ENCODE measurements at regions not wholly inside any gene's neighbourhood (a gene's known extent, or its start where the extent isn't known, plus 50 kb on each side); places are given as distances from the start of the nearest gene placed in this dataset.

DNA sequence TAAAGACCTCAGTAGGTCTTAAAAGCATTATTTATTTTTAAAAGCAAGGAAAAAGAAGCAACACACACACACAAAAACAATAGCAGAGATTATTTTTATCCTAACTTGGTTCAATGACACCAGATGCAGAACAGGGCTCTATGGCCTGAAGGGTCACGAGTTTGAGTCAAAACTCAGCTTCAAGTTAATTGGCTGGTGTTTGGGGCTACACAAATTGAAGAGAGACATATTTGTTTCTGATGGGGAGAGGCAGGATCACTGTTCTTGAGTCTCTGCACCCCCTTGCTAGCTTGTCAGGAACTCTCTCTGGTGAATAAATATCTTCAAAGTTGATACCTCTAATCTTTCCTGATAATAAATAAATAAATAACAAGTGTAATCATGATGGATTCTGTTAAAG lies 466.1 kb downstream of the PRKD1 start:
- TF ChIP-seq, protein P1, sequence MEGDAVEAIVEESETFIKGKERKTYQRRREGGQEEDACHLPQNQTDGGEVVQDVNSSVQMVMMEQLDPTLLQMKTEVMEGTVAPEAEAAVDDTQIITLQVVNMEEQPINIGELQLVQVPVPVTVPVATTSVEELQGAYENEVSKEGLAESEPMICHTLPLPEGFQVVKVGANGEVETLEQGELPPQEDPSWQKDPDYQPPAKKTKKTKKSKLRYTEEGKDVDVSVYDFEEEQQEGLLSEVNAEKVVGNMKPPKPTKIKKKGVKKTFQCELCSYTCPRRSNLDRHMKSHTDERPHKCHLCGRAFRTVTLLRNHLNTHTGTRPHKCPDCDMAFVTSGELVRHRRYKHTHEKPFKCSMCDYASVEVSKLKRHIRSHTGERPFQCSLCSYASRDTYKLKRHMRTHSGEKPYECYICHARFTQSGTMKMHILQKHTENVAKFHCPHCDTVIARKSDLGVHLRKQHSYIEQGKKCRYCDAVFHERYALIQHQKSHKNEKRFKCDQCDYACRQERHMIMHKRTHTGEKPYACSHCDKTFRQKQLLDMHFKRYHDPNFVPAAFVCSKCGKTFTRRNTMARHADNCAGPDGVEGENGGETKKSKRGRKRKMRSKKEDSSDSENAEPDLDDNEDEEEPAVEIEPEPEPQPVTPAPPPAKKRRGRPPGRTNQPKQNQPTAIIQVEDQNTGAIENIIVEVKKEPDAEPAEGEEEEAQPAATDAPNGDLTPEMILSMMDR (IDR thresholded peaks at IDR 0.05; ENCODE audit: unreplicated experiment) = no peak
- H3K4me3 Mint-ChIP-seq (ENCODE audit: unreplicated experiment) = no peak overlapping the region
- no TSS peak for BruUV-seq (replicated peaks)
- peaks cover 87% of the 10 kb centered on the region for H3K27me3 Mint-ChIP-seq (ENCODE audit: insufficient read depth, unreplicated experiment)
- ChIA-PET CTCF (interaction anchor here (0.8 kb wide), 1 partner anchor 11 kb away, joined by 4 read pairs; no protein-coding TSS in a partner anchor), POLR2A (no interaction called here)
- H3K9me3 Mint-ChIP-seq (ENCODE audit: unreplicated experiment) = no peaks in the 10 kb centered on the region
- DNase-seq (ENCODE audit: unreplicated experiment) = no peak
- intact Hi-C loops (cut with micrococcal nuclease) = no loop called here
- no peaks in the 10 kb centered on the region for H3K4me1 Mint-ChIP-seq (ENCODE audit: insufficient read depth, unreplicated experiment)
- H3K27ac Mint-ChIP-seq (ENCODE audit: low read depth, unreplicated experiment) = no peak overlapping the region
- no peaks in the 10 kb centered on the region for H3K36me3 Mint-ChIP-seq (ENCODE audit: insufficient read depth, unreplicated experiment)

DNA sequence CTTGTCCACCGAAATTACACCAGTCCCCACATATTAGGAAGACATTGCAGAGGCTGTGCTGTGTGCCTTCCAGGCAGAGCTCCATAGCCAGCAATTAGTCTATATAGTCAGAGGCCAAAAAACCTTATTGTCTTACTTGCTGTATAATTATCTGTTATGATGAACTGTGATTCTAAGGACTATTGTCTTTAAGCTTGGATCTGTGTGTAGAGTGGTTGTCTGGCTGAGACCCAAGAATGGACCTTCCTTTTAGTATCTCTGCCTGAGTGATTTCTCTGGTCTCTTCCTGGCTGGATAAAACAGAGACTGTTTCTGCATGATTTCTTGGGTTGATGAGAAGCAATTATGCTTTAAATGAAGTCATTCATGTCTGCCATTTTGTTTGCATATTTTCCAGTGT lies 465.3 kb downstream of the PRKD1 start:
- Mint-ChIP-seq H3K4me3 (ENCODE audit: unreplicated experiment) (no peak overlapping the region), H3K9me3 (ENCODE audit: unreplicated experiment) (no peaks in the 10 kb centered on the region), H3K27ac (ENCODE audit: low read depth, unreplicated experiment) (no peak overlapping the region), H3K36me3 (ENCODE audit: insufficient read depth, unreplicated experiment) (no peaks in the 10 kb centered on the region), H3K27me3 (ENCODE audit: insufficient read depth, unreplicated experiment) (peaks cover 88% of the 10 kb centered on the region), H3K4me1 (ENCODE audit: insufficient read depth, unreplicated experiment) (no peaks in the 10 kb centered on the region)
- POLR2A ChIA-PET = no interaction called here
- intact Hi-C loops (cut with micrococcal nuclease) = no loop called here
- CTCF ChIA-PET = no interaction called here
- no peak for DNase-seq (ENCODE audit: unreplicated experiment)
- BruUV-seq (replicated peaks) = no TSS peak
- TF ChIP-seq, protein P1 (IDR thresholded peaks at IDR 0.05; ENCODE audit: unreplicated experiment) = no peak

DNA sequence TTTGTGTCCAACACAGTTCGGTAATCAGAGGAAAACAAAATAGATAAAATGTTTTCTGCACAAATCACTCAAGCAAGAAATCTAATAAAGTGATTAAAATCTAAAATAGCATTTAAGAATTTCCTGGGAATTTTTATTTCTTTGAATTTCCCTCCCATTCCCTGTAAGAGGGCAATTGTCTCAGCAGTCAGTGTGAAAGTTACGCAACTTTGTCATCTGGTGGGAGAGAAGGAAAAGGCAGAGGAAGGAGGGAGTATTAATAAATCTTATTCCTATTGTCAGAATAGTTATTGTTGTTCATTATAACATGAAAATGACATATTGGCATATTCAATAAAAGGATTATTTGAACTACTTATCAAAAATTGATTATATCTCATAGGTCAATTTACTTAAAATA lies 464.9 kb downstream of the PRKD1 start:
- Mint-ChIP-seq H3K4me1 (ENCODE audit: insufficient read depth, unreplicated experiment) (no peaks in the 10 kb centered on the region), H3K27me3 (ENCODE audit: insufficient read depth, unreplicated experiment) (peaks cover 93% of the 10 kb centered on the region), H3K9me3 (ENCODE audit: unreplicated experiment) (no peaks in the 10 kb centered on the region), H3K27ac (ENCODE audit: low read depth, unreplicated experiment) (no peak overlapping the region), H3K36me3 (ENCODE audit: insufficient read depth, unreplicated experiment) (no peaks in the 10 kb centered on the region), H3K4me3 (ENCODE audit: unreplicated experiment) (no peak overlapping the region)
- TF ChIP-seq, protein P1 (IDR thresholded peaks at IDR 0.05; ENCODE audit: unreplicated experiment) = no peak
- no TSS peak for BruUV-seq (replicated peaks)
- intact Hi-C loops (cut with micrococcal nuclease) = no loop called here
- POLR2A ChIA-PET = no interaction called here
- no peak for DNase-seq (ENCODE audit: unreplicated experiment)
- CTCF ChIA-PET = no interaction called here

DNA sequence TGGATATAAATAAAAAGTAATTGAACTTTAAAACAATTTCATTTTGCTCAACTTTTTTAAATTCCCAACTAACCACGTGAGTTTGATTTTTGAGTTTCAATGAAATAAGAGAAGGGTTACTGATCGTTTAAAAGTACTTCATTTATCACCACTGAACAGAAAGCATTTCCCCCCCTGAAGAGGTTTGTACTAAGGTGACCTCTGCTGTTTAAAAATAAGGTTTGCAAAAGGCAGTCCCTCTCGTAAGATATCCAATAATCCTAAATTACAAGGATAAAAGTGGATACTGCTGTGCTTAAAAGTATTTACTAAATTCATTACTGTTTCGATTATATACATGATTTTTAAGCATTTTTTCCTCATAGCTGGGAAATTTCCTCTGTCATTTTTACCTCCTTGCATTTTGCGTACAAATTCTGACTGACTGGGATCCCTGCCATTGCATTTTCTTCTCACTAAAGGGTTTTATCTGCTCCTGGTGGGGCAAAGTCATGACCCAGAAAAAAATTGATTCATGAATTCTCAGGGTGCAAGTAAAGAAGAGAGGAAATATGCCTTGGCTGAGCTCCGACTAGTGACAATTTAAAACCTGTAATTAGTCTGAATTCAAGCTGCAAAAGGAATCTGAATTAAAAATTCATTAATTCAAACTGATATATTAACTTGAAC lies 463.8 kb downstream of the PRKD1 start:
- no peak overlapping the region for H3K4me3 Mint-ChIP-seq (ENCODE audit: unreplicated experiment)
- peaks cover 99% of the 10 kb centered on the region for H3K27me3 Mint-ChIP-seq (ENCODE audit: insufficient read depth, unreplicated experiment)
- POLR2A ChIA-PET = interaction anchor here (0.6 kb wide), 1 partner anchor 653 kb away, joined by 3 read pairs; no protein-coding TSS in a partner anchor
- TF ChIP-seq, protein P1 (IDR thresholded peaks at IDR 0.05; ENCODE audit: unreplicated experiment) = no peak
- H3K27ac Mint-ChIP-seq (ENCODE audit: low read depth, unreplicated experiment) = no peak overlapping the region
- CTCF ChIA-PET = interaction anchor here (0.5 to 0.7 kb wide), 3 partner anchors 61 to 1091 kb away, joined by 3 to 4 read pairs (median 3); no protein-coding TSS in a partner anchor
- no peak for DNase-seq (ENCODE audit: unreplicated experiment)
- no peaks in the 10 kb centered on the region for H3K36me3 Mint-ChIP-seq (ENCODE audit: insufficient read depth, unreplicated experiment)
- H3K9me3 Mint-ChIP-seq (ENCODE audit: unreplicated experiment) = no peaks in the 10 kb centered on the region
- intact Hi-C loops (cut with micrococcal nuclease) = no loop called here
- H3K4me1 Mint-ChIP-seq (ENCODE audit: insufficient read depth, unreplicated experiment) = no peaks in the 10 kb centered on the region
- no TSS peak for BruUV-seq (replicated peaks)
